DMS114 treated with DMSO at 0.1 percent for 48 hours (cell line): ENCODE measurements at regions not wholly inside any gene's neighbourhood (a gene's known extent, or its start where the extent isn't known, plus 50 kb on each side); places are given as distances from the start of the nearest gene placed in this dataset.
"Not testable (repeated sequence)": the region's sequence is repeated elsewhere in the genome, so short reads cannot be mapped to it uniquely, and the experiment has no call there.

Source experiments
- DNase-seq: peaks from one replicate; lab custom pipeline; 2025; ENCODE audit not compliant: unreplicated experiment; lab: John Stamatoyannopoulos, UW

- no peak for DNase-seq
Measured at GRCh38 chr13:88958821-88959220, 1287.7 kb downstream of the SLITRK5 start.

- no peak for DNase-seq
Measured at GRCh38 chr13:88976466-88976865, 1305.3 kb downstream of the SLITRK5 start.

- no peak for DNase-seq
Measured at GRCh38 chr13:88978607-88979006, 1307.4 kb downstream of the SLITRK5 start.

- DNase-seq = no peak
Measured at GRCh38 chr13:88979465-88980175, 1308.4 kb downstream of the SLITRK5 start.

- no peak for DNase-seq
Measured at GRCh38 chr13:89003656-89004055, 1332.5 kb downstream of the SLITRK5 start.

- DNase-seq = no peak
Measured at GRCh38 chr13:89011615-89012014, 1340.4 kb downstream of the SLITRK5 start.

- no peak for DNase-seq
Measured at GRCh38 chr13:89027694-89028306, 1356.6 kb downstream of the SLITRK5 start.

- DNase-seq = no peak
Measured at GRCh38 chr13:89029062-89029461, 1357.9 kb downstream of the SLITRK5 start.

GRCh38 chr13:89034015-89034414 lies 1362.8 kb downstream of the SLITRK5 start:
- no peak for DNase-seq

- no peak for DNase-seq
Measured at GRCh38 chr13:89052699-89053098, 1381.5 kb downstream of the SLITRK5 start.

GRCh38 chr13:89053418-89053817 lies 1382.2 kb downstream of the SLITRK5 start:
- DNase-seq = no peak

- DNase-seq = no peak
Measured at GRCh38 chr13:89057274-89057673, 1386.1 kb downstream of the SLITRK5 start.

- no peak for DNase-seq
Measured at GRCh38 chr13:89057862-89058261, 1386.7 kb downstream of the SLITRK5 start.

- no peak for DNase-seq
Measured at GRCh38 chr13:89061821-89062220, 1390.7 kb downstream of the SLITRK5 start.

GRCh38 chr13:89066868-89067466 lies 1395.8 kb downstream of the SLITRK5 start:
- DNase-seq = peak; percentile 20

- DNase-seq = no peak
Measured at GRCh38 chr13:89072979-89073378, 1401.8 kb downstream of the SLITRK5 start.

GRCh38 chr13:89076622-89077021 lies 1405.5 kb downstream of the SLITRK5 start:
- no peak for DNase-seq

- DNase-seq = no peak
Measured at GRCh38 chr13:89082623-89083022, 1411.5 kb downstream of the SLITRK5 start.

- not testable (repeated sequence) for DNase-seq
Measured at GRCh38 chr13:89088107-89088506, 1416.9 kb downstream of the SLITRK5 start.

GRCh38 chr13:89097994-89098393 lies 1426.8 kb downstream of the SLITRK5 start:
- no peak for DNase-seq

GRCh38 chr13:89113744-89114143 lies 1442.6 kb downstream of the SLITRK5 start:
- DNase-seq = no peak

- no peak for DNase-seq
Measured at GRCh38 chr13:89115307-89115706, 1444.1 kb downstream of the SLITRK5 start.
